Testis (tissue), 2 donors: ENCODE measurements at regions not wholly inside any gene's neighbourhood (a gene's known extent, or its start where the extent isn't known, plus 50 kb on each side); places are given as distances from the start of the nearest gene placed in this dataset.

ENCODE experiments used
- CTCF ChIP-seq, 3 experiments: fragments of 450-650 bp in 2 of 3; fragments of 200-600 bp in 1 of 3; sonication (generic) in 1 of 3; IDR thresholded peaks; one replicate each; pipeline ENCODE4 v1.5.1; 2016 to 2019; ENCODE audit warnings: antibody characterized with exemption in 3 of 3, mild to moderate bottlenecking in 2 of 3, moderate library complexity in 1 of 3
- POLR2A ChIP-seq: fragments of 450-650 bp; IDR thresholded peaks from one replicate; pipeline ENCODE4 v1.6.1; 2017; ENCODE audit warnings: antibody characterized with exemption, mild to moderate bottlenecking, moderate library complexity

DNA sequence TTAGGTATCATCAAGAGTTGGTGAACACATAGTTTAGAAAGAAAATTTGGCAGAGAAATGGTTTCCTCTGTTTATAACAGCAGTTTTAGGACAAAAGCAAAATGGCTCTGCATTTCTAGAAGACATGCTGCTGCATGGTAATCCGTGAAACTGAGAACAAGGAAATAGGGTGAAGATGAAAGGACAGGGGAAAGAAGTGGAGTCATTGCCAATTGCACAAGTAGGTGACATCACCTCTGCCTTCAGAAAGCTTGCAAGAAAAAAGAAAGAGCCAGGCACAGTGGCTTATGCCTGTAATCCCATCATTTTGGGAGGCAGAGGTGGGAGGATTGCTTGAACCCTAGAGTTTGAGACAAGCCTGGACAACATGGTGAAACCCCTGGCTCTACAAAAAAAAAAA lies 217.6 kb downstream of the LMX1A start:
- TF ChIP-seq CTCF (IDR thresholded peaks at IDR 0.05), result no peak
- TF ChIP-seq POLR2A, result no peak
